Fibroblast of villous mesenchyme (primary cell): ENCODE measurements at regions not wholly inside any gene's neighbourhood (a gene's known extent, or its start where the extent isn't known, plus 50 kb on each side); places are given as distances from the start of the nearest gene placed in this dataset.

Experiments used
- DNase-seq: peaks from one replicate; pipeline ENCODE4 v3.0.0-alpha.2; 2010; ENCODE audit warnings: low read depth
- H3K4me3 ChIP-seq: 2 replicates; pipeline ENCODE4 v1.5.1; 2011; ENCODE audit warnings: low read depth, mild to moderate bottlenecking, low read length
- TF ChIP-seq, protein P1 (sequence below): IDR thresholded peaks from 2 replicates; pipeline ENCODE4 v1.5.1; 2012; ENCODE audit warnings: low read depth, mild to moderate bottlenecking, low read length; ENCODE audit not compliant: insufficient read depth

DNA sequence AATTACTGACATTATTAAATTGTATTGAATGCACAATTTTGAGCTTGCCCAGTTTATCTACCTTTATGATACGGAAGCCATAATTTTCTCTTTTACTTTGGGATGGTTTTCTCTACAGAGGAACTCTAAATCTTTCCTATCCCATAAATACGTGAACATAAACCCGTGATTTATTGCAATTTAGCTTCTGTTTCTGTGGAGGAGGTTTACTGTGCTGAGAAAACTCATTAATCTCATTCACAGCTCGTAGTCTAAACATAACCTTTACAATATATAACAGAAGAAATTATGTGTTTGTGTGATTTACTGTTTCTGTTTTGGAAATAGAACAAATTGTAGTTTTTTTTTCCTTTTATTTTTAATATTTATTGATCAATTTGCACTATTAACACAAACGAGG, 207.1 kb upstream of the PCDH9 start:
- no peak for DNase-seq
- H3K4me3 ChIP-seq = no peak overlapping the region
- TF ChIP-seq, protein P1, sequence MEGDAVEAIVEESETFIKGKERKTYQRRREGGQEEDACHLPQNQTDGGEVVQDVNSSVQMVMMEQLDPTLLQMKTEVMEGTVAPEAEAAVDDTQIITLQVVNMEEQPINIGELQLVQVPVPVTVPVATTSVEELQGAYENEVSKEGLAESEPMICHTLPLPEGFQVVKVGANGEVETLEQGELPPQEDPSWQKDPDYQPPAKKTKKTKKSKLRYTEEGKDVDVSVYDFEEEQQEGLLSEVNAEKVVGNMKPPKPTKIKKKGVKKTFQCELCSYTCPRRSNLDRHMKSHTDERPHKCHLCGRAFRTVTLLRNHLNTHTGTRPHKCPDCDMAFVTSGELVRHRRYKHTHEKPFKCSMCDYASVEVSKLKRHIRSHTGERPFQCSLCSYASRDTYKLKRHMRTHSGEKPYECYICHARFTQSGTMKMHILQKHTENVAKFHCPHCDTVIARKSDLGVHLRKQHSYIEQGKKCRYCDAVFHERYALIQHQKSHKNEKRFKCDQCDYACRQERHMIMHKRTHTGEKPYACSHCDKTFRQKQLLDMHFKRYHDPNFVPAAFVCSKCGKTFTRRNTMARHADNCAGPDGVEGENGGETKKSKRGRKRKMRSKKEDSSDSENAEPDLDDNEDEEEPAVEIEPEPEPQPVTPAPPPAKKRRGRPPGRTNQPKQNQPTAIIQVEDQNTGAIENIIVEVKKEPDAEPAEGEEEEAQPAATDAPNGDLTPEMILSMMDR = no peak

DNA sequence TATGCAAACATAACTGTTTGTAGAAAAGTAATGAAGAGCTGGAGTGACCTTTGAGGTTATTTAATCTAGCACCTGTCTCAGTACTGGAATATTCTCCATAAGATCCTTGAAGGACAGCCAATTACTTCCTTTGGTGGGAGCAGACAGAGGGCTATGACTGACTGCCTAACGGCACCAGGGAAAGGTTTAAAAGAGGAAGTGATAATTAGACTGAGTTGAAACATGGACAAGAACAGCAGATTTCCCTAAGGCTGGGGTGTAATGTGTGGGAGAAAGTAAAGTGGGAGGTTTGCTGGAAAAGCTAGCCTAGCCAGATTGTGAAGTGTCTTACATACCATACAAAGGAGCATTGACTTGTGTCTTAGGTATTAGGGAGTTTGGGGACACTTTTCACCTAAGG, 191.3 kb upstream of the PCDH9 start:
- no peak overlapping the region for H3K4me3 ChIP-seq
- TF ChIP-seq, protein P1 = no peak
- DNase-seq = no peak

DNA sequence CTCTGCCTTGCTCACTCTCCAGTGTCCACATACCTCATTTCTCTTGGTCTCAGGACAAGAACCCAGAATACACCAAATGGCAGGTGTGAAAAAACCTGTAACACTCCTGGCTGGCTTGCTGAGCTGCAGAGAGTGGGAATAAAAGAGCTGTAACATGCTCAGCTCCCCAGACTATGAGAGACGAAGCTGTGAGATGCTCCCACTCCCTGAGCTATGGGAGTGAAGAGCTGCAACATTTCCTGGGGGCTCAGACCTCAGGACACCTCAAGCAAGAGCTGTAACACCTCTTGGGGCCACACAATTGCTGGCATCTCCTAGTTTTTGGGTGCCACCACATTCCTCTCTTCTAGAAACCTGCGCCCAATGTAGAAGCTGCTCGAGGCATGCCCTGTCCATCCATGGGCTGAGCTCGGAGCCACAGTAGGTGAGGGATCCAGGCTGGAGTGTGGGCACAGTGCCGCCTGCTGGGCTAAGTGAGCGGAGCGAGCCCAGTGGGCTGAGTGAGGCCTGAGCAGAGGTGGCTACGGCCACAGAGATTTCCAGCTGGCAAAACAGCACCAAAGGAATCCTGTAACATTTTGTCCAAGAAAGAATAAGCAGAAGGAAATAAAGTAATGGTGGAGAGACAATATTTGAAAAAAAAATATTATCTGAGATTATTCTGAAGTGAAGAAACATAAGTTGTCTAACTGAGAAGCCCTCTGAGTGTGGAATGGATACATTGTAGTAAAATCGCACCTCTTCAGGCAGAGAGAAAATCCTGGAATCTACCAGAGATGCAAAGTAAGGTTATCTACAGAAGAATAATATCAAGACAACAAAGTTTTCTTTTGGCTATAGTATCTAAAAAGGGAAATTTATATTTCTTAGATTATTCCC, 186.2 kb upstream of the PCDH9 start:
- no peak overlapping the region for H3K4me3 ChIP-seq
- TF ChIP-seq, protein P1 = peak; percentile 51
- peak; percentile 6 for DNase-seq

DNA sequence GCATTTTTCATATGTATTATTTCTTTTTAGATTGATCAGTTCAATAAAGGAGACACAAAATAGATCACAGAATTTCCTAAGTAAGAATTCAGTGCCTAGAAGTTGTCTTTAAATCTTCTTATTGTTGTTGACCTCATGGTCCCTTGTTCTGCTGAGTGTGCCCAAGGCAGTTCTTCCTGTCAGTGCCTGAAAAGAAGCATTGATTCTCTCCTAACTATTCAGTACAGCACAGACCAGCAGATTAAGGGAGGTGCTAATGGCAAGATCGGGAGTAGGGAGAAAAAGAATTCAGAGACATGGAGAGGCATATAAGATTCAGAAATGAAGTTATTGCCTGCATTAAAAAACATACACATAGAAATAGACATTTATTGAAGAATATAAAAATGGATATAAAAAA, 180.5 kb upstream of the PCDH9 start:
- DNase-seq = no peak
- TF ChIP-seq, protein P1 = no peak
- H3K4me3 ChIP-seq = no peak overlapping the region

DNA sequence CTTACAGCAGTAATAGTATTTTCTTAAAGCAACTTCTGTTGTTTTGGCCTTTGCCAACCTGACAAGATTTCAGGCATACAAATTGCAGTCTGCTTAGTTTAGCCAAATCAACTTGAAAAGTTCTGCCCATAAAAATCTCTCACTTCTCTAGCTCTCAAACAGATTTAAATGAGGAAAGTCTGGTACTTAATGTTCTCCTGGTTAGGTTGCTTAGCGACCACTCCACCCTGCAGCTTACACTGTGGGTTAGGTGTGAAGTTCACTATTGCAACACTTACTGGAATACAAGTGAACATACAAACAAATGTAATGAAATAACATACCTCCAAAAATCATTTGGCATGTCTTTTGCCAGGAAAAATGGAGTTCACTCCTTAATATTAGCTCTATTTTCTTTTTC, 178.7 kb upstream of the PCDH9 start:
- TF ChIP-seq, protein P1 = no peak

DNA sequence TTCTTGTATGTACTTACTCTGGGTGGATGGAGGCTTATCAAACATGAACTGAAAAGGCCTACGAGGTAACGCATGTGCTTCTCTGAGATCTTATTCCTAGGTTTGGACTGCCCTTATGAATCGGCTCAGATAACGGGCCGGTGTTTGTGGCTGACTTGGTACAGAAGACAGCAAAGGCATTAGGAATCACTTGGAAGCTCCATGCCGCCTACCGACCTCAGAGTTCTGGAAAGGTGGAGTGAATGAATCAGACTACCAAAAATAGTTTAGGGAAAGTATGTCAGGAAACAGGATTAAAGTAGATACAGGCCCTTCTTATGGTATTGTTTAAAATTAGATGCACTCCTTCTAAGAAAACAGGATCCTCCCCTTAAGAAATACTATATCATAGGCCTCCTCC, 172.4 kb upstream of the PCDH9 start:
- TF ChIP-seq, protein P1 = no peak
- H3K4me3 ChIP-seq = no peak overlapping the region
- no peak for DNase-seq

More for the DNA sequence above, 178.7 kb upstream of the PCDH9 start:
- peak; percentile 12 for DNase-seq
- H3K4me3 ChIP-seq = no peak overlapping the region
